ENCODE measurements at regions not wholly inside any gene's neighbourhood (a gene's known extent, or its start where the extent isn't known, plus 50 kb on each side); places are given as distances from the start of the nearest gene placed in this dataset.

DNA sequence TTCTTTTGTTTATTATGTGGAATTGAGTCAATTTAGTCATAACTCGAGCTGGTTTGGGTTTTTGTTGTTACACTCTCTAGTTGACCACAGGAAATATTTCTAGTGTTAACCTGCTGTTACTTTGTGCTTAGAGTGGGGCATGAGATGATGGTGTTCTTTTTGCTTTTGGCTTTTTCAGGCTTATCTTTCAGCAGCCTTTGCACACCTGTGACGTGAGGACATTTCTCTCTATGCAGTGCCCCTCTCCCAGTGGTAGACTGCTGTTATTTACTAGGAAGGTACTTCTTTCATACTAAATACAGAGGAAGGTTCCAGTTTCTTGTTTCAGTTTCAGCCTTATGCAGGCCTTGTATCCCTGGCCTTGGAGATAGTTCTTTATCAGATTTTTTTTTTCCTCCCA, 766.8 kb upstream of the MAN1A1 start:
- CTCF ChIA-PET: no interaction called here
- POLR2A ChIA-PET (ENCODE audit: low non-redundant PET): no interaction called here

DNA sequence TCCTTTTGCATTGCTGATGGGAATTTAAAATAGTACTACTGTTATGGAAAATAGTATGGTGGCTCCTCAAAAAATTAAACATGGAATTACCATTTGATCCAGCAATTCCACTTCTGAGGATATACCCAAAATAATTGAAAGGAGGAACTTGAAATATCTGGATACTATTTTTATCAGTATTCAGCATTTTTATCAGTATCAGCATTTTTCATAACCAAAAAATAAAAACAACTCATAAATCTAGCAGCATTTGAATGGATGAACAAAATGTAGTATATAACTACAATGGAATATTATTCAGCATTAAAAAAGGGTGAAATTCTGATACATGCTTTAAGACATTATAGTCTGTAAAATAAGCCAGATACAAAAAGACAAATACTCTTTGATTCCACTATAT, 763.4 kb upstream of the MAN1A1 start:
- intact Hi-C loops (cut with micrococcal nuclease; ENCODE audit: unreplicated experiment): no loop called here
- no peak for DNase-seq (ENCODE audit: low spot score)
- H3K27me3 ChIP-seq (replicated peaks; ENCODE audit: insufficient read depth, low read depth, low read length, poor library complexity): no peaks in the 10 kb centered on the region
- CTCF ChIA-PET: no interaction called here
- H3K4me3 ChIP-seq (ENCODE audit: low read depth, low read length, poor library complexity, severe bottlenecking): no peak overlapping the region
- TF ChIP-seq, protein P1, sequence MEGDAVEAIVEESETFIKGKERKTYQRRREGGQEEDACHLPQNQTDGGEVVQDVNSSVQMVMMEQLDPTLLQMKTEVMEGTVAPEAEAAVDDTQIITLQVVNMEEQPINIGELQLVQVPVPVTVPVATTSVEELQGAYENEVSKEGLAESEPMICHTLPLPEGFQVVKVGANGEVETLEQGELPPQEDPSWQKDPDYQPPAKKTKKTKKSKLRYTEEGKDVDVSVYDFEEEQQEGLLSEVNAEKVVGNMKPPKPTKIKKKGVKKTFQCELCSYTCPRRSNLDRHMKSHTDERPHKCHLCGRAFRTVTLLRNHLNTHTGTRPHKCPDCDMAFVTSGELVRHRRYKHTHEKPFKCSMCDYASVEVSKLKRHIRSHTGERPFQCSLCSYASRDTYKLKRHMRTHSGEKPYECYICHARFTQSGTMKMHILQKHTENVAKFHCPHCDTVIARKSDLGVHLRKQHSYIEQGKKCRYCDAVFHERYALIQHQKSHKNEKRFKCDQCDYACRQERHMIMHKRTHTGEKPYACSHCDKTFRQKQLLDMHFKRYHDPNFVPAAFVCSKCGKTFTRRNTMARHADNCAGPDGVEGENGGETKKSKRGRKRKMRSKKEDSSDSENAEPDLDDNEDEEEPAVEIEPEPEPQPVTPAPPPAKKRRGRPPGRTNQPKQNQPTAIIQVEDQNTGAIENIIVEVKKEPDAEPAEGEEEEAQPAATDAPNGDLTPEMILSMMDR (conservative IDR thresholded peaks at IDR 0.05; ENCODE audit: low read depth, low read length): no peak
- no peak for TF ChIP-seq EZH2 (IDR thresholded peaks at IDR 0.05; ENCODE audit: borderline replicate concordance, low read depth, low read length, poor library complexity, severe bottlenecking)
- POLR2A ChIA-PET (ENCODE audit: low non-redundant PET): no interaction called here
- no peaks in the 10 kb centered on the region for H3K4me1 ChIP-seq (ENCODE audit: insufficient read depth, low read length, poor library complexity, severe bottlenecking)
- H3K27ac ChIP-seq (ENCODE audit: low read depth, low read length, poor library complexity, severe bottlenecking): no peak overlapping the region
- no peaks in the 10 kb centered on the region for H3K9me3 ChIP-seq (ENCODE audit: low read depth, low read length, poor library complexity, severe bottlenecking)
- no peaks in the 10 kb centered on the region for H3K36me3 ChIP-seq (ENCODE audit: insufficient read depth, low read length, poor library complexity, severe bottlenecking)
- BruUV-seq (replicated peaks): no TSS peak

More for the DNA sequence above, 766.8 kb upstream of the MAN1A1 start:
- no peak overlapping the region for H3K27ac ChIP-seq (ENCODE audit: low read depth, low read length, poor library complexity, severe bottlenecking)
- intact Hi-C loops (cut with micrococcal nuclease; ENCODE audit: unreplicated experiment): no loop called here
- no peaks in the 10 kb centered on the region for H3K9me3 ChIP-seq (ENCODE audit: low read depth, low read length, poor library complexity, severe bottlenecking)
- BruUV-seq (replicated peaks): no TSS peak
- DNase-seq (ENCODE audit: low spot score): no peak
- no peaks in the 10 kb centered on the region for H3K4me1 ChIP-seq (ENCODE audit: insufficient read depth, low read length, poor library complexity, severe bottlenecking)
- no peaks in the 10 kb centered on the region for H3K27me3 ChIP-seq (replicated peaks; ENCODE audit: insufficient read depth, low read depth, low read length, poor library complexity)
- no peak overlapping the region for H3K4me3 ChIP-seq (ENCODE audit: low read depth, low read length, poor library complexity, severe bottlenecking)
- TF ChIP-seq EZH2 (IDR thresholded peaks at IDR 0.05; ENCODE audit: borderline replicate concordance, low read depth, low read length, poor library complexity, severe bottlenecking): no peak
- TF ChIP-seq, protein P1 (conservative IDR thresholded peaks at IDR 0.05; ENCODE audit: low read depth, low read length): no peak
- no peaks in the 10 kb centered on the region for H3K36me3 ChIP-seq (ENCODE audit: insufficient read depth, low read length, poor library complexity, severe bottlenecking)

- Histone ChIP-seq H3K27ac (ENCODE audit: low read depth, low read length, poor library complexity, severe bottlenecking) (no peak overlapping the region), H3K9me3 (ENCODE audit: low read depth, low read length, poor library complexity, severe bottlenecking) (no peaks in the 10 kb centered on the region), H3K4me1 (ENCODE audit: insufficient read depth, low read length, poor library complexity, severe bottlenecking) (no peaks in the 10 kb centered on the region), H3K27me3 (replicated peaks; ENCODE audit: insufficient read depth, low read depth, low read length, poor library complexity) (no peaks in the 10 kb centered on the region), H3K36me3 (ENCODE audit: insufficient read depth, low read length, poor library complexity, severe bottlenecking) (no peaks in the 10 kb centered on the region), H3K4me3 (ENCODE audit: low read depth, low read length, poor library complexity, severe bottlenecking) (no peak overlapping the region)
- intact Hi-C loops (cut with micrococcal nuclease; ENCODE audit: unreplicated experiment): no loop called here
- BruUV-seq (replicated peaks): no TSS peak
- no peak for DNase-seq (ENCODE audit: low spot score)
- TF ChIP-seq, protein P1 (conservative IDR thresholded peaks at IDR 0.05; ENCODE audit: low read depth, low read length): no peak
- no peak for TF ChIP-seq EZH2 (IDR thresholded peaks at IDR 0.05; ENCODE audit: borderline replicate concordance, low read depth, low read length, poor library complexity, severe bottlenecking)
- ChIA-PET CTCF (no interaction called here), POLR2A (ENCODE audit: low non-redundant PET) (no interaction called here)
These were observed 761.4 kb upstream of the MAN1A1 start for GRCh38 chr6:120111001-120111400.
